A673 (cell line): ENCODE measurements at regions not wholly inside any gene's neighbourhood (a gene's known extent, or its start where the extent isn't known, plus 50 kb on each side); places are given as distances from the start of the nearest gene placed in this dataset.

ENCODE experiments used
- CTCF ChIP-seq: fragments of 300-800, 200-600 bp; sonication (generic); conservative IDR thresholded peaks from 2 replicates; pipeline ENCODE4 v1.5.1; 2017; ENCODE audit warnings: low read depth, mild to moderate bottlenecking, antibody characterized with exemption, low read length, moderate library complexity, mixed read lengths
- EZH2 ChIP-seq: fragments of 200-600 bp; sonication (generic); IDR thresholded peaks from 2 replicates; pipeline ENCODE4 v1.6.1; 2017; ENCODE audit warnings: borderline replicate concordance, low read depth, mild to moderate bottlenecking, mixed read lengths, antibody characterized with exemption, low read length; ENCODE audit not compliant: poor library complexity, severe bottlenecking

DNA sequence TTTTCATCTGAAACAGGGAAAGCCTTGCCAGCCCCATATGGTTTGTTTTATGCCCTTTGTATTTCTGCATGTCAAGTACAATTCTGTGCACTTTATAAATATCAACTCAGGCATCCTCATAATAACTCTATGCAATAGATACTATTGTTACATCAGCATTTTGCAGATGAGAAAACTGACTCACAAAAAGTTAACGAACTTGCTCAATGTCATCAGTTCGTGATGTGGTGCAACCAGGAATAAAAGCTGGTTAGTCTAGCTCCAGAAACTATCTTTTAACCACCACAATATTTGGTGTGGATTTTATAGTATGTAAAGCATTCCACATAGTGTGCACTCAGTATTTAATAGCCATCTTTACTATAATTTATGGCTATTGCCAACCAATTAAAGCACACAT lies 134.9 kb downstream of the MRPS30 start:
- TF ChIP-seq CTCF (no peak), EZH2 (no peak)
